ENCODE measurements at regions not wholly inside any gene's neighbourhood (a gene's known extent, or its start where the extent isn't known, plus 50 kb on each side); places are given as distances from the start of the nearest gene placed in this dataset.

DNA sequence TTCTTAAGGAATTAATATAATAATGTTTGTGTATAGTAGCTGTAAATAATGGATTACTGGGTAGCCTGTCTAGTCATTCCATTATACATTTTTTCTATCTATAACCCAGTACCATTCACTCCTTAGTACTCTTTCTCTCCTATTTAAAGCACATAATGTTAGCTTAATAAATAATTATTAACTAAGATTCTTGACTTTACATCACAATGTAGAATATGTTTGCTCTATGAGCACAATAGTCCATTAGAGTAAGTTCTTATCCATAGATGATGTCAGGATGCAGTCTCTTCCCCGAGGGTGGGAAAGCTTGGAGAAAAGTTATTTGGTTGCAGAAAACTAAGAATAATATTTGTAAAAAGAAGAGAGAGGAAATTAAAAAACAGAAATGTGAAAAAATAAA is 226.4 kb upstream of the EYS start:
- H3K27ac ChIP-seq, result no peak overlapping the region
- no peaks in the 10 kb centered on the region for H3K4me1 ChIP-seq (replicated peaks)
- no peaks in the 10 kb centered on the region for H3K27me3 ChIP-seq (replicated peaks; ENCODE audit: insufficient read depth)
- no peaks in the 10 kb centered on the region for H3K36me3 ChIP-seq
- no peak for DNase-seq (ENCODE audit: low spot score)
- H3K9me3 ChIP-seq, result no peaks in the 10 kb centered on the region
- TF ChIP-seq POLR2A (IDR thresholded peaks at IDR 0.05), result no peak
- TF ChIP-seq POLR2AphosphoS5 (IDR thresholded peaks at IDR 0.05), result no peak
- TF ChIP-seq, protein P1, sequence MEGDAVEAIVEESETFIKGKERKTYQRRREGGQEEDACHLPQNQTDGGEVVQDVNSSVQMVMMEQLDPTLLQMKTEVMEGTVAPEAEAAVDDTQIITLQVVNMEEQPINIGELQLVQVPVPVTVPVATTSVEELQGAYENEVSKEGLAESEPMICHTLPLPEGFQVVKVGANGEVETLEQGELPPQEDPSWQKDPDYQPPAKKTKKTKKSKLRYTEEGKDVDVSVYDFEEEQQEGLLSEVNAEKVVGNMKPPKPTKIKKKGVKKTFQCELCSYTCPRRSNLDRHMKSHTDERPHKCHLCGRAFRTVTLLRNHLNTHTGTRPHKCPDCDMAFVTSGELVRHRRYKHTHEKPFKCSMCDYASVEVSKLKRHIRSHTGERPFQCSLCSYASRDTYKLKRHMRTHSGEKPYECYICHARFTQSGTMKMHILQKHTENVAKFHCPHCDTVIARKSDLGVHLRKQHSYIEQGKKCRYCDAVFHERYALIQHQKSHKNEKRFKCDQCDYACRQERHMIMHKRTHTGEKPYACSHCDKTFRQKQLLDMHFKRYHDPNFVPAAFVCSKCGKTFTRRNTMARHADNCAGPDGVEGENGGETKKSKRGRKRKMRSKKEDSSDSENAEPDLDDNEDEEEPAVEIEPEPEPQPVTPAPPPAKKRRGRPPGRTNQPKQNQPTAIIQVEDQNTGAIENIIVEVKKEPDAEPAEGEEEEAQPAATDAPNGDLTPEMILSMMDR (IDR thresholded peaks at IDR 0.05), result no peak
- 37% methylated on average over 1 of the region's 1 CpG for WGBS
- intact Hi-C loops (cut with DNase I), result no loop called here
- no peak overlapping the region for H3K4me3 ChIP-seq

DNA sequence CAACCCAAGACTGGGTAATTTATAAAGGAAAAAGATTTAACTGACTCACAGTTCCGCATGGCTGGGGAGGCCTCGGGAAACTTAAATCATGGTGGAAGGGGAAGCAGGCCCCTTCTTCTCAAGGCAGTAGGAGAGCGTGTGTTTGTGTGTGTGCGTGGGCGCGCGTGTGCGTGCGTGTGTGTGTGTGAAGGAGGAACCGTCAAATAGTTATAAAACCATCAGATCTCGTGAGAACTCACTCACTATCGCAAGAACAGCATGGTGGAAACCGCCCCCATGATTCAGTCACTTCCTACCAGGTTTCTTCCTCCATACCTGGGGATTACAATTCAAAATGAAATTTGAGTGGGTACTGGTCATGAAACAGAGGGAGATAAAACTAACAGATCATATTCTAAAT is 220.1 kb upstream of the EYS start:
- Histone ChIP-seq H3K9me3 (no peaks in the 10 kb centered on the region), H3K4me3 (no peak overlapping the region), H3K27me3 (replicated peaks; ENCODE audit: insufficient read depth) (no peaks in the 10 kb centered on the region), H3K36me3 (no peaks in the 10 kb centered on the region), H3K4me1 (replicated peaks) (no peaks in the 10 kb centered on the region), H3K27ac (no peak overlapping the region)
- intact Hi-C loops (cut with DNase I), result no loop called here
- no peak for DNase-seq (ENCODE audit: low spot score)
- no peak for TF ChIP-seq POLR2AphosphoS5 (IDR thresholded peaks at IDR 0.05)
- no peak for TF ChIP-seq POLR2A (IDR thresholded peaks at IDR 0.05)
- TF ChIP-seq, protein P1 (IDR thresholded peaks at IDR 0.05), result no peak
- whole genome bisulfite sequencing, result 95% methylated on average over 13 of the region's 13 CpGs

DNA sequence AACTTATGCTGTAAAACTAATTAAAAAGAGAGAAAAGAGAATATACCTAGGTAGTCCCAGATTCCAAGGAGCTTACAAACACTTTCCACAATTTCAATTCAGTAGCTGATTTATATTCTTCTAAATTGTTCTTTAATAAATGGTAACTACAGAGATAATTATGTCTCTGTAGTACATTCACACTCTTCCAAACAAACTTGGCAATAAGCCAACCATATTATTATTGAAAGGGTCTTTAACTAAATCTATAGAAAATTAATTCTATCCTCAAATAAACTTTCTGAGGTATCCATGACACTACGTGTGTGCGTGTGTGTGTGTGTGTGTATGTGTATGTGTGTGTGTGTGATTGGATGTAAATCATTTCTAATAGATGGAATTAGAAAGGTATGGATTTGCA is 217.4 kb upstream of the EYS start:
- no peak overlapping the region for H3K4me3 ChIP-seq
- intact Hi-C loops (cut with DNase I), result no loop called here
- WGBS, result 63% methylated on average over 2 of the region's 2 CpGs

DNA sequence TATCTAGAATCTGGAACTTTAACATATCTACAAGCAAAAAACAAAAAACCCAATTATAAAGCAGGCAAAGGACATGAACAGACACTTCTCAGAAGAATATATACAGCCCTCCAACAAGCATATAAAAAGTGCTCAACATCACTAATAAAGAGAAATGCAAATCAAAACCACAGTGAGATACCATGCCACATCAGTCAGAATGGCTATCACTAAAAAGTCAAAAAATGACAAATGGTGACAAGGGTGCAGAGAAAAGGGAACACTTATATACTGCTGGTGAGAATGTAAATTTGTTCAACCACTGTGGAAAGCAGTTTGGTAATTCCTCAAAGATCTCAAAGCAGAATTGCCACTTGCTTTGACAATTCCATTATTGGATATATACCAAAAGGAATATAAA is 215.0 kb upstream of the EYS start:
- intact Hi-C loops (cut with DNase I), result no loop called here
- Histone ChIP-seq H3K27me3 (replicated peaks; ENCODE audit: insufficient read depth) (no peaks in the 10 kb centered on the region), H3K27ac (no peak overlapping the region), H3K4me1 (replicated peaks) (no peaks in the 10 kb centered on the region), H3K9me3 (no peaks in the 10 kb centered on the region), H3K4me3 (no peak overlapping the region), H3K36me3 (no peaks in the 10 kb centered on the region)
- no peak for DNase-seq (ENCODE audit: low spot score)
- TF ChIP-seq POLR2AphosphoS5 (IDR thresholded peaks at IDR 0.05) (no peak), POLR2A (IDR thresholded peaks at IDR 0.05) (no peak)
- TF ChIP-seq, protein P1 (IDR thresholded peaks at IDR 0.05), result no peak

More for the DNA sequence above, 217.4 kb upstream of the EYS start:
- DNase-seq (ENCODE audit: low spot score), result no peak
- H3K9me3 ChIP-seq, result no peaks in the 10 kb centered on the region
- H3K36me3 ChIP-seq, result no peaks in the 10 kb centered on the region
- H3K27ac ChIP-seq, result no peak overlapping the region
- no peaks in the 10 kb centered on the region for H3K4me1 ChIP-seq (replicated peaks)
- H3K27me3 ChIP-seq (replicated peaks; ENCODE audit: insufficient read depth), result no peaks in the 10 kb centered on the region
- TF ChIP-seq, protein P1 (IDR thresholded peaks at IDR 0.05), result no peak

DNA sequence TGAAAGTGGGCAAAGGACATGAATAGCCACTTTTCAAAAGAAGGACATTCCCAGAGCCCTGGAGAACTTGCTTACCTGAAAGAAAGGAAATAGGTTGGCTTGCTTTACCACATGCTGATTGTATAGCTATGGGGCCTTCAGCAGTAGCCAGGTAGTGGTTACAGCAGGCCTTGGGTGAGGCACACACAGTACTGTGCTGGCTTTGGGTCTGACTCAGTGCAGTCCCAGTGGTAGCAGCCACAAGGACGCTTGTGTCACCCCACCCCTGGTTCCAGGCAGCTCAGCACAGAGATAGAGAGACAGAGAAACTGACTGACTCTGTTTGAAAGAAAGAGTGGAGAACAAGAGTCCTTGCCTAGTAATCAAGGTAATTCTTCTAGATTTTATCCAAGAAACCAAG is 201.0 kb upstream of the EYS start:
- H3K4me1 ChIP-seq (replicated peaks), result no peaks in the 10 kb centered on the region
- no peak overlapping the region for H3K27ac ChIP-seq
- WGBS, result 86% methylated on average over 1 of the region's 1 CpG
- H3K4me3 ChIP-seq, result no peak overlapping the region
- no peak for TF ChIP-seq POLR2AphosphoS5 (IDR thresholded peaks at IDR 0.05)
- TF ChIP-seq, protein P1 (IDR thresholded peaks at IDR 0.05), result no peak
- no peak for TF ChIP-seq POLR2A (IDR thresholded peaks at IDR 0.05)
- no peaks in the 10 kb centered on the region for H3K36me3 ChIP-seq
- H3K27me3 ChIP-seq (replicated peaks; ENCODE audit: insufficient read depth), result no peaks in the 10 kb centered on the region
- intact Hi-C loops (cut with DNase I), result no loop called here
- no peaks in the 10 kb centered on the region for H3K9me3 ChIP-seq
- no peak for DNase-seq (ENCODE audit: low spot score)

Measured in prostate gland (tissue), 2 donors.